ENCODE measurements at regions not wholly inside any gene's neighbourhood (a gene's known extent, or its start where the extent isn't known, plus 50 kb on each side); places are given as distances from the start of the nearest gene placed in this dataset.

DNA sequence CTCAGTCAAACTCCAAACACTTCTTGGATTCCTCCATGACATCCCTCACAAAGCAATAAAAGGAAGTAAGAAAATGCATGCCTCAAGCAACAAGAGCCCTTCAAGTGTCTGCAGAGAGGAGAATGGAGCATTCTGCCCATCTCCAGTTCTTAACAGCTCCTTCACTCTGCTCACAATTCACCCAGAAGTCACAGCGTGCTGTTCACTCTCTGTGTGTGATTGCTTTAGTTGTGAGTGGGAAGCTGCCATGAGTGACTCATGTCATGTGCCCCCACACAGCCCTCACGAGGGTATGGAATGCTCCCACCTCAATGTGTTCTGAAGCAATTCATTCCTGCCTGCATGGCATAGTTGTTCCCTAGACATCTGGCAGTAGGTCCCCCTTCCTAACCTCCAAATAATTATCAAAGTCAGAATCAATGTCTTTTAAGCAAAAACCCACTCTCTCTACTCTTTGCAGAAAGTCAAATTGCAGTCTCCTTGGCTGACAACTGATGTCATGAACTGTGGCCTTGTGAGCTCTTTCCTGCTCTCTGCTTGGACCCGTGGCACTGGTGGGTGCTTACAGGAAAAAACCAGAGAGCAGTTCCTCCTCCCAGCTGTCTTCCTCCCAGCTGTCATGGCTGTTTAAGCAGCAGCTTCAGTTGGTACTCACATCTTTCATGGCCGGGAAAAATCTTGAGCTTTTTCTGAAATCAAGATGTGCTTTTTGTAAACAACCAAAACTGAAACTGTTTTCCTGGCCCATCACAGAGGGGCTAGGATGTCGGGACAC, 112.1 kb upstream of the SPON1 start:
- no peak overlapping the region for H3K27ac Mint-ChIP-seq
- DNase-seq (ENCODE audit: low spot score) = no peak
- H3K4me3 Mint-ChIP-seq = no peak overlapping the region
- no peak for ATAC-seq
- peaks cover 0 to 9% of the 10 kb centered on the region in 2 donors for H3K27me3 Mint-ChIP-seq
- H3K36me3 Mint-ChIP-seq = no peaks in the 10 kb centered on the region
- peaks cover 0 to 6% of the 10 kb centered on the region in 2 donors for H3K4me1 Mint-ChIP-seq (ENCODE audit: low read depth in 2 of 2)
- H3K9me3 Mint-ChIP-seq = no peaks in the 10 kb centered on the region

DNA sequence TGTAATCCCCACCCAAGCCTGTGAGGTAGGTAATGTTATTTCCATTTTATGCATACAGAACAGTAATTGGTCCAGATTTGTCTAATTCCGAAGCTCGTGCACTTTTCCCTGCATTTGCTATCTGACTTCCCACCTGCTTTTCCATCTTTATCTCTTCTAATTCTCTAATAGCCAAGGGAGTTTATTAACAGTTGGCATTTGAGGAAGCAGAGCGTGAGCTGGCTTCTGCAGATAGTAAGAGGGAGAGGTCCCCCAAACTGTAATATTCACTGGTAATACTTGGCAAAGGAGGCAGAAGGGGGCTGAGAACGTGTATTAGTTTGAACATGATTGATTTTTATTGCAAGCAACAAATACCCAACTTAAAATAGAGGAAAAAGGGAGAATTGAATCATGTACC, 110.8 kb upstream of the SPON1 start:
- Mint-ChIP-seq H3K4me3 (no peak overlapping the region), H3K36me3 (no peaks in the 10 kb centered on the region), H3K27me3 (peaks cover 0 to 11% of the 10 kb centered on the region in 2 donors), H3K9me3 (no peaks in the 10 kb centered on the region), H3K4me1 (ENCODE audit: low read depth in 2 of 2) (peaks cover 0 to 6% of the 10 kb centered on the region in 2 donors), H3K27ac (no peak overlapping the region)
- ATAC-seq (no peak), DNase-seq (ENCODE audit: low spot score) (no peak)

- Mint-ChIP-seq H3K27ac (no peak overlapping the region), H3K36me3 (no peaks in the 10 kb centered on the region), H3K4me1 (ENCODE audit: low read depth in 2 of 2) (peaks cover 0 to 6% of the 10 kb centered on the region in 2 donors), H3K4me3 (no peak overlapping the region), H3K9me3 (no peaks in the 10 kb centered on the region), H3K27me3 (peaks cover 0 to 9% of the 10 kb centered on the region in 2 donors)
- ATAC-seq (no peak), DNase-seq (ENCODE audit: low spot score) (no peak)
Observed at GRCh38 chr11:13852481-13852880, 110.0 kb upstream of the SPON1 start.

- ATAC-seq (no peak), DNase-seq (ENCODE audit: low spot score) (no peak)
- Mint-ChIP-seq H3K27ac (no peak overlapping the region), H3K4me3 (no peak overlapping the region), H3K27me3 (peaks cover 0 to 3% of the 10 kb centered on the region in 2 donors), H3K9me3 (no peaks in the 10 kb centered on the region), H3K4me1 (ENCODE audit: low read depth in 2 of 2) (no peaks in the 10 kb centered on the region), H3K36me3 (no peaks in the 10 kb centered on the region)
Observed at GRCh38 chr11:13857828-13858227, 104.7 kb upstream of the SPON1 start.

DNA sequence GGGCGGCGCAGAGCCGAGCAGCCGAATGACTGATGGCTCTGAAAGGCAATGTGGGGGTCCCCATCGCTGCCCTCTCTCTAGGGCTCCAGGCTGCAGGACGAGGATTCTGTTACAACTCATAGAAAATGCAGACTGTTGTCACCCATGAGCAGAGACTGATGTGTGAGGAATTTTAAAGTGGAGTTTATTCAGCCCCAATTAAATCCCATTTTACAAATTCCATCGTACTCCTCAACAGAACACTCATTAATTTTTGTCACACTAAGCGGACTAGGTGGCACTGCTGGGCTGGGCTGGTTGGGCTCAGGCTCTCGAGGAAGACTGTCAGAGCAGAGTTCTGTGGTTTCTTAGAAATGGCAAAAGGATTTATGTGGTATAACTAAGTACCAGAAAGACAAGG, 102.6 kb upstream of the SPON1 start:
- H3K27ac Mint-ChIP-seq = no peak overlapping the region
- no peak overlapping the region for H3K4me3 Mint-ChIP-seq
- H3K36me3 Mint-ChIP-seq = no peaks in the 10 kb centered on the region
- DNase-seq (ENCODE audit: low spot score) (no peak), ATAC-seq (no peak)
- H3K4me1 Mint-ChIP-seq (ENCODE audit: low read depth in 2 of 2) = no peaks in the 10 kb centered on the region
- H3K9me3 Mint-ChIP-seq = no peaks in the 10 kb centered on the region
- H3K27me3 Mint-ChIP-seq = peaks cover 0 to 3% of the 10 kb centered on the region in 2 donors

GRCh38 chr11:13861411-13861810, 101.1 kb upstream of the SPON1 start:
- Mint-ChIP-seq H3K27ac (no peak overlapping the region), H3K9me3 (no peaks in the 10 kb centered on the region), H3K36me3 (no peaks in the 10 kb centered on the region), H3K4me3 (no peak overlapping the region), H3K4me1 (ENCODE audit: low read depth in 2 of 2) (no peaks in the 10 kb centered on the region), H3K27me3 (no peaks in the 10 kb centered on the region)
- DNase-seq (ENCODE audit: low spot score) = no peak
- no peak for ATAC-seq

- no peaks in the 10 kb centered on the region for H3K27me3 Mint-ChIP-seq
- H3K9me3 Mint-ChIP-seq = no peaks in the 10 kb centered on the region
- no peak overlapping the region for H3K27ac Mint-ChIP-seq
- no peaks in the 10 kb centered on the region for H3K4me1 Mint-ChIP-seq (ENCODE audit: low read depth in 2 of 2)
- no peaks in the 10 kb centered on the region for H3K36me3 Mint-ChIP-seq
- DNase-seq (ENCODE audit: low spot score) (no peak), ATAC-seq (no peak)
- no peak overlapping the region for H3K4me3 Mint-ChIP-seq
Observed at GRCh38 chr11:13862845-13863392, 99.6 kb upstream of the SPON1 start.

DNA sequence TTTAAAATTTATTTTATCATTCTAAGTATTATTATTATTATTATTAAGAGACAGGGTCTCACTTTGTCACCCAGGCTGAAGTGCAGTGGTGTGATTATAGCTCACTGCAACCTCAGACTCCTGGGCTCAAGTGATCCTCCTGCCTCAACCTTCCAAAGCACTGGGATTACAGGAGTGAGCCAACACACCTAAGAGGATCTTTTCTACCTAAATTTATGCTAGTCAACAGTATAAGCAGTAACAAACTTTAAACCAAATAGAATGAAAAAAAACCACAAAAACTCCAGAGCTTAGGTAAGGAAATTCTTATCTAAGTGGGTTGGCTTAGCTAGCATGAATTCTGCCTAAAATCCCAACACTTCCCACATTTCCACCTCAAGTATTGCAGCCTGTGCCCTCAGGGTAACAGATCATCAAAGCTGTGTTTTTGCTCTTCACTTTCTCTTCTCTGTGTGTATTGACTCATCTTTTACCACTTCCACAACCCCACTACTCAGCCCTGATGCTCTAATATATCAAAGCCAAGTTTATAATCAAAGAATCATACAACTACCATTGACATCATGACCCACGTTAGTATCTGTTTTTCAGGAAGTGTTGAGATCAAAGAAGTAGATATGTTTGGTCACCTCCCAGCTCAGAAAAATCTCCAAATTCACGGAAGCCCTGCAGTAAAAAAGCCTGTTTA, 93.7 kb upstream of the SPON1 start:
- H3K36me3 Mint-ChIP-seq = no peaks in the 10 kb centered on the region
- no peak overlapping the region for H3K4me3 Mint-ChIP-seq
- H3K27me3 Mint-ChIP-seq = peaks cover 16 to 20% of the 10 kb centered on the region in 2 donors
- no peaks in the 10 kb centered on the region for H3K9me3 Mint-ChIP-seq
- peaks cover 0 to 3% of the 10 kb centered on the region in 2 donors for H3K4me1 Mint-ChIP-seq (ENCODE audit: low read depth in 2 of 2)
- DNase-seq (ENCODE audit: low spot score) = no peak
- peak in 1 of 2 donors; percentile 63 for ATAC-seq
- no peak overlapping the region for H3K27ac Mint-ChIP-seq

- H3K4me3 Mint-ChIP-seq = no peak overlapping the region
- H3K9me3 Mint-ChIP-seq = no peaks in the 10 kb centered on the region
- ATAC-seq (no peak), DNase-seq (ENCODE audit: low spot score) (no peak)
- peaks cover 16 to 20% of the 10 kb centered on the region in 2 donors for H3K27me3 Mint-ChIP-seq
- H3K27ac Mint-ChIP-seq = no peak overlapping the region
- H3K4me1 Mint-ChIP-seq (ENCODE audit: low read depth in 2 of 2) = peaks cover 0 to 3% of the 10 kb centered on the region in 2 donors
- no peaks in the 10 kb centered on the region for H3K36me3 Mint-ChIP-seq
Observed at GRCh38 chr11:13869398-13869886, 93.1 kb upstream of the SPON1 start.

GRCh38 chr11:13874597-13874996, 87.9 kb upstream of the SPON1 start:
- no peak for DNase-seq (ENCODE audit: low spot score)
- ATAC-seq = no peak
- no peak overlapping the region for H3K4me3 Mint-ChIP-seq
- H3K27me3 Mint-ChIP-seq = peaks cover 16 to 20% of the 10 kb centered on the region in 2 donors
- no peak overlapping the region for H3K27ac Mint-ChIP-seq
- no peaks in the 10 kb centered on the region for H3K36me3 Mint-ChIP-seq
- peaks cover 0 to 3% of the 10 kb centered on the region in 2 donors for H3K4me1 Mint-ChIP-seq (ENCODE audit: low read depth in 2 of 2)
- no peaks in the 10 kb centered on the region for H3K9me3 Mint-ChIP-seq

GRCh38 chr11:13875643-13876042, 86.9 kb upstream of the SPON1 start:
- no peak overlapping the region for H3K4me3 Mint-ChIP-seq
- ATAC-seq (no peak), DNase-seq (ENCODE audit: low spot score) (no peak)
- H3K36me3 Mint-ChIP-seq = no peaks in the 10 kb centered on the region
- no peak overlapping the region for H3K27ac Mint-ChIP-seq
- H3K27me3 Mint-ChIP-seq = peaks cover 13 to 20% of the 10 kb centered on the region in 2 donors
- no peaks in the 10 kb centered on the region for H3K9me3 Mint-ChIP-seq
- H3K4me1 Mint-ChIP-seq (ENCODE audit: low read depth in 2 of 2) = peaks cover 0 to 3% of the 10 kb centered on the region in 2 donors

DNA sequence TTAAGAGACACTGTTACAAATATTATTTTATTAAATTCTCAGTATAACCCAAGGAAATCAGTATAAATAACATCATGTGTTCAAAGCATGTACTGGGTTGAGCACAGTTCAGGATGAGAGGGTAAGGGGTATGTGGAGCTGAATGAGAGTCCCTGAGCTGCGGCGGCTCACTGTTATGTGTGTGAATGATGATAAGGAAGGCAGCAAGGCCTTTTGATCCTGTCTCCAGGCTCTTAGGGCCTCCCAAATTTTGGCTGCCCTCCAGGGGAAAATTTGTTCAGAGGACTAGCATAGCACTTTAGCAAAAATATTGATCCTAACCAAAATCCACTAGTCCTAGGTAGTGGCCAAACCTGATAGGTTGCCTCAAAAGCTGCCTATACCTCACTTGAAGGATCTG, 86.1 kb upstream of the SPON1 start:
- ATAC-seq (no peak), DNase-seq (ENCODE audit: low spot score) (no peak)
- Mint-ChIP-seq H3K9me3 (no peaks in the 10 kb centered on the region), H3K4me3 (no peak overlapping the region), H3K4me1 (ENCODE audit: low read depth in 2 of 2) (peaks cover 0 to 3% of the 10 kb centered on the region in 2 donors), H3K36me3 (no peaks in the 10 kb centered on the region), H3K27me3 (peaks cover 8 to 17% of the 10 kb centered on the region in 2 donors), H3K27ac (no peak overlapping the region)

- DNase-seq (ENCODE audit: low spot score) = no peak
- no peaks in the 10 kb centered on the region for H3K9me3 Mint-ChIP-seq
- ATAC-seq = no peak
- H3K4me3 Mint-ChIP-seq = no peak overlapping the region
- no peaks in the 10 kb centered on the region for H3K36me3 Mint-ChIP-seq
- no peak overlapping the region for H3K27ac Mint-ChIP-seq
- peaks cover 0 to 3% of the 10 kb centered on the region in 2 donors for H3K4me1 Mint-ChIP-seq (ENCODE audit: low read depth in 2 of 2)
- peaks cover 0 to 2% of the 10 kb centered on the region in 2 donors for H3K27me3 Mint-ChIP-seq
Observed at GRCh38 chr11:13878077-13878476, 84.4 kb upstream of the SPON1 start.

GRCh38 chr11:13880634-13881033, 81.9 kb upstream of the SPON1 start:
- Mint-ChIP-seq H3K4me3 (no peak overlapping the region), H3K27me3 (no peaks in the 10 kb centered on the region), H3K4me1 (ENCODE audit: low read depth in 2 of 2) (no peaks in the 10 kb centered on the region), H3K27ac (no peak overlapping the region), H3K36me3 (no peaks in the 10 kb centered on the region), H3K9me3 (no peaks in the 10 kb centered on the region)
- DNase-seq (ENCODE audit: low spot score) = no peak
- ATAC-seq = no peak

Measured in natural killer cell treated with Interleukin-12 subunit alpha and Interleukin-12 subunit beta and Interleukin-15 and Interleukin-18, amount 100 ng/mL, for 72 hours (primary cell).